ENCODE measurements at regions not wholly inside any gene's neighbourhood (a gene's known extent, or its start where the extent isn't known, plus 50 kb on each side); places are given as distances from the start of the nearest gene placed in this dataset.

GRCh38 chr6:15763837-15764236 is 101.0 kb upstream of the DTNBP1 start:
- H4K20me1 ChIP-seq (ENCODE audit: control insufficient read depth, insufficient read depth), result no peaks in the 10 kb centered on the region
- no TSS peak for BruUV-seq (replicated peaks)
- H3K79me2 ChIP-seq (ENCODE audit: control insufficient read depth, insufficient read depth, low read length), result no peaks in the 10 kb centered on the region
- RAD21 ChIA-PET (ENCODE audit: unreplicated experiment), result no interaction called here
- no peaks in the 10 kb centered on the region for H3K36me3 ChIP-seq (ENCODE audit: control insufficient read depth in 2 of 2, insufficient read depth in 2 of 2, low read length in 1 of 2)
- CTCF ChIA-PET, result interaction anchor here (0.9 to 1.8 kb wide), 3 partner anchors 10 to 365 kb away, joined by 3 to 6 read pairs (median 4); partner anchors contain the start of gene MYLIP
- 51% methylated on average over 8 of the region's 8 CpGs for WGBS (ENCODE audit: insufficient coverage, insufficient replicate concordance, low lambda C conversion rate, missing lambda C conversion rate)
- SMC1A ChIA-PET (ENCODE audit: uncharacterized antibody, unreplicated experiment), result interaction anchor here (1.0 to 2.0 kb wide), 7 partner anchors 9 to 442 kb away, joined by 3 to 7 read pairs (median 3); no protein-coding TSS in a partner anchor
- DNase-seq (ENCODE audit: low read depth, low spot score), result no peak
- no peak for ATAC-seq
- H3K4me1 ChIP-seq (ENCODE audit: control insufficient read depth, insufficient read depth, low read length), result no peaks in the 10 kb centered on the region
- FAIRE-seq, result no peak
- TF ChIP-seq TARDBP (IDR thresholded peaks at IDR 0.05; ENCODE audit: borderline replicate concordance), result no peak
- H3K27me3 ChIP-seq (replicated peaks in 1 of 2; ENCODE audit: control insufficient read depth in 2 of 2, insufficient read depth in 2 of 2, low read length in 1 of 2), result no peaks in the 10 kb centered on the region
- H3K4me3 ChIP-seq, result no peak overlapping the region
- intact Hi-C loops (cut with micrococcal nuclease; ENCODE audit: unreplicated experiment) (no loop called here), in situ Hi-C loops (cut with MboI) (no loop called here)
- H3K9me3 ChIP-seq (replicated peaks; ENCODE audit: control insufficient read depth, insufficient read depth, low read length), result no peaks in the 10 kb centered on the region
- H3K9ac ChIP-seq (ENCODE audit: control insufficient read depth, insufficient read depth, low read length), result no peak overlapping the region
- H3K4me2 ChIP-seq (ENCODE audit: control insufficient read depth, insufficient read depth), result no peak overlapping the region
- POLR2A ChIA-PET, result interaction anchor here (0.6 kb wide), 1 partner anchor 416 kb away, joined by 3 read pairs; no protein-coding TSS in a partner anchor
- no peak overlapping the region for H2AFZ ChIP-seq (ENCODE audit: control insufficient read depth, low read depth, low read length)
- no peak overlapping the region for H3K27ac ChIP-seq (ENCODE audit: control insufficient read depth, insufficient read depth)

GRCh38 chr6:15763364-15763763 is 100.5 kb upstream of the DTNBP1 start:
- WGBS (ENCODE audit: insufficient coverage, insufficient replicate concordance, low lambda C conversion rate, missing lambda C conversion rate), result 37% methylated on average over 3 of the region's 3 CpGs
- no peak for ATAC-seq
- TF ChIP-seq NBN (IDR thresholded peaks at IDR 0.05) (no peak), SMAD5 (IDR thresholded peaks at IDR 0.05; ENCODE audit: low read depth) (no peak), CREM (IDR thresholded peaks at IDR 0.05; ENCODE audit: low read depth) (no peak), ZZZ3 (IDR thresholded peaks at IDR 0.05; ENCODE audit: control insufficient read depth, insufficient read length, low read depth) (no peak), CEBPB (IDR thresholded peaks at IDR 0.05; ENCODE audit: borderline replicate concordance in 1 of 2, low read depth in 2 of 2, low read length in 2 of 2) (no peak), RCOR1 (conservative IDR thresholded peaks at IDR 0.05; ENCODE audit: low read depth, low read length) (no peak), CHD4 (IDR thresholded peaks at IDR 0.05) (no peak), GATAD2B (conservative IDR thresholded peaks at IDR 0.05; ENCODE audit: low read depth) (no peak), PKNOX1 (IDR thresholded peaks at IDR 0.05) (no peak), ZBTB4 (CRISPR knock-in tag; IDR thresholded peaks at IDR 0.05) (no peak), TAF1 (IDR thresholded peaks at IDR 0.05; ENCODE audit: borderline replicate concordance, low read depth, low read length) (no peak), MYB (IDR thresholded peaks at IDR 0.05; ENCODE audit: borderline replicate concordance, low read depth, low read length) (no peak), FOS (IDR thresholded peaks at IDR 0.05; ENCODE audit: borderline replicate concordance, extremely low read depth, insufficient read length) (no peak), YY1 (IDR thresholded peaks at IDR 0.05; ENCODE audit: low read depth, low read length) (no peak), ZNF217 (IDR thresholded peaks at IDR 0.05) (no peak)

More at GRCh38 chr6:15763364-15763763, 100.5 kb upstream of the DTNBP1 start:
- no peaks in the 10 kb centered on the region for H3K27me3 ChIP-seq (replicated peaks in 1 of 2; ENCODE audit: control insufficient read depth in 2 of 2, insufficient read depth in 2 of 2, low read length in 1 of 2)
- CTCF ChIA-PET, result interaction anchor here (0.9 to 1.8 kb wide), 2 partner anchors 20 to 365 kb away, joined by 3 to 6 read pairs; partner anchors contain the start of gene MYLIP
- no peak overlapping the region for H3K4me2 ChIP-seq (ENCODE audit: control insufficient read depth, insufficient read depth)
- intact Hi-C loops (cut with micrococcal nuclease; ENCODE audit: unreplicated experiment), result no loop called here
- H3K4me3 ChIP-seq, result no peak overlapping the region
- in situ Hi-C loops (cut with MboI), result no loop called here
- no peaks in the 10 kb centered on the region for H3K4me1 ChIP-seq (ENCODE audit: control insufficient read depth, insufficient read depth, low read length)
- H3K9ac ChIP-seq (ENCODE audit: control insufficient read depth, insufficient read depth, low read length), result no peak overlapping the region
- BruUV-seq (replicated peaks), result no TSS peak
- POLR2A ChIA-PET, result no interaction called here
- no peak overlapping the region for H2AFZ ChIP-seq (ENCODE audit: control insufficient read depth, low read depth, low read length)
- H4K20me1 ChIP-seq (ENCODE audit: control insufficient read depth, insufficient read depth), result no peaks in the 10 kb centered on the region
- no peak for FAIRE-seq
- SMC1A ChIA-PET (ENCODE audit: uncharacterized antibody, unreplicated experiment), result interaction anchor here (0.7 to 2.0 kb wide), 5 partner anchors 9 to 72 kb away, joined by 3 to 7 read pairs (median 3); no protein-coding TSS in a partner anchor
- no peaks in the 10 kb centered on the region for H3K9me3 ChIP-seq (replicated peaks; ENCODE audit: control insufficient read depth, insufficient read depth, low read length)
- RAD21 ChIA-PET (ENCODE audit: unreplicated experiment), result no interaction called here
- no peaks in the 10 kb centered on the region for H3K79me2 ChIP-seq (ENCODE audit: control insufficient read depth, insufficient read depth, low read length)
- H3K36me3 ChIP-seq (ENCODE audit: control insufficient read depth in 2 of 2, insufficient read depth in 2 of 2, low read length in 1 of 2), result no peaks in the 10 kb centered on the region
- H3K27ac ChIP-seq (ENCODE audit: control insufficient read depth, insufficient read depth), result no peak overlapping the region
- DNase-seq (ENCODE audit: low read depth, low spot score), result no peak

All from GM12878 (cell line).